Right renal cortex interstitium (tissue), 3 donors: ENCODE measurements at regions not wholly inside any gene's neighbourhood (a gene's known extent, or its start where the extent isn't known, plus 50 kb on each side); places are given as distances from the start of the nearest gene placed in this dataset.
A peak's percentile ranks its signal among the peaks of the same experiment; 100 is the strongest.

Experiments used
- DNase-seq, 3 donors: peaks; one replicate each; pipeline ENCODE4 v3.0.0-alpha.2; 2013; ENCODE audit warnings: low read depth in 3 of 3, low spot score in 2 of 3

DNA sequence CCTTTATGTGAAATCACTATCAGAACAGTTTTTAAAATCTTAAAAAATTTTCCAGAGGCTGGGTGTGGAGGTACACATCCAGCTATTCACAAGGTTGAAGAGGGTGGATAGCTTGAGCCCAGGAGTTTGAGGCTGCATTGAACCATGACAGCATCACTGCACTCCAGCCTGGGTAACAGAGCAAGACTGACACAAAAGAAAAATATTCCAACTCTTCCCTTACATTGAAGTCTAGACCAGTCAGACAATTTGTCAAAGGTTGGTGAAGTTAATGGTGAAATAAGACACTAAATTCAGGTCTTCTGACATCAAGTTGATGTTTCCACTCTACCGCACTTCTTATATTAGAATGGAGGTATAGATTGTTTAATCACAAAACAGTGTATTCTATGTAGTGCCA lies 52.8 kb downstream of the HYCC2 start:
- DNase-seq, result peak in 2 of 3 donors; percentile 5 to 10

DNA sequence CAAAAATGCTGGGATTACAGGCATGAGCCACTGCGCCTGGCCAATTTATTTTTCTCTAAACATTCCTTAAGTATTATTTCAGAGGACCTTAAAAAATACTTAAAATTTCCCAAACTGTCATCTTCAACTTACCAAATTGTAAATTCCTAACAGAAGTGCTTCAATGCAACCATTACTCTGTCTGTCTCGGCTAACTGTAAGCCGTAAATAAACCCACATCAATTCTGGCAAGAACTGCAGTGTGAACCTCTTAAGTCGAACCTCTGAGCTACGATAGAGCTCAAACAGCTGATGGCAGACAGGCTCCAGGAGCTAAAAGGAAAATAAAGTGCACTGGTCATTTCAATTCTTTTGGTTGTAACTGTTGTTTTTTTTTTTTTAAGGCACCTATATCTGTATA lies 53.4 kb upstream of the ORC2 start:
- DNase-seq, result no peak
